Chondrocyte (in vitro differentiated cells): ENCODE measurements at regions not wholly inside any gene's neighbourhood (a gene's known extent, or its start where the extent isn't known, plus 50 kb on each side); places are given as distances from the start of the nearest gene placed in this dataset.

Experiments
- DNase-seq: peaks from one replicate; pipeline ENCODE4 v3.0.0; 2021; ENCODE audit warnings: mixed read lengths, low spot score
- H3K27ac Mint-ChIP-seq: one replicate; pipeline ENCODE4 v1.8.0; 2021; ENCODE audit warnings: mild to moderate bottlenecking, moderate library complexity, mixed read lengths; ENCODE audit not compliant: unreplicated experiment
- H3K27me3 Mint-ChIP-seq: 2 replicates; pipeline ENCODE4 v1.8.0; 2021; ENCODE audit warnings: low read depth, mixed read lengths
- H3K36me3 Mint-ChIP-seq: 2 replicates; pipeline ENCODE4 v1.8.0; 2021; ENCODE audit warnings: low read depth, mixed read lengths
- H3K4me1 Mint-ChIP-seq: 2 replicates; pipeline ENCODE4 v1.8.0; 2021; ENCODE audit warnings: low read depth, mild to moderate bottlenecking, mixed read lengths
- H3K4me3 Mint-ChIP-seq: one replicate; pipeline ENCODE4 v1.8.0; 2021; ENCODE audit warnings: mild to moderate bottlenecking, moderate library complexity, mixed read lengths; ENCODE audit not compliant: unreplicated experiment
- H3K9me3 Mint-ChIP-seq: 2 replicates; pipeline ENCODE4 v1.8.0; 2021; ENCODE audit warnings: low read depth, mixed read lengths
- CTCF ChIP-seq: fragments of 200-600 bp; sonication (generic); IDR thresholded peaks from 2 replicates; pipeline ENCODE4 v1.5.0; 2021; ENCODE audit warnings: antibody characterized with exemption, mild to moderate bottlenecking, moderate library complexity

GRCh38 chr6:91852252-91852651 is 1265.4 kb upstream of the MAP3K7 start:
- H3K27me3 Mint-ChIP-seq: no peaks in the 10 kb centered on the region
- no peak overlapping the region for H3K4me3 Mint-ChIP-seq
- no peaks in the 10 kb centered on the region for H3K9me3 Mint-ChIP-seq
- H3K27ac Mint-ChIP-seq: no peak overlapping the region
- no peak for TF ChIP-seq CTCF
- no peaks in the 10 kb centered on the region for H3K36me3 Mint-ChIP-seq
- peaks cover 7% of the 10 kb centered on the region for H3K4me1 Mint-ChIP-seq
- no peak for DNase-seq

- Mint-ChIP-seq H3K27ac (no peak overlapping the region), H3K9me3 (no peaks in the 10 kb centered on the region), H3K4me1 (no peaks in the 10 kb centered on the region), H3K4me3 (no peak overlapping the region), H3K36me3 (no peaks in the 10 kb centered on the region), H3K27me3 (no peaks in the 10 kb centered on the region)
- TF ChIP-seq CTCF: no peak
- no peak for DNase-seq
Measured at GRCh38 chr6:91834813-91835212, 1247.9 kb upstream of the MAP3K7 start.

GRCh38 chr6:91827151-91827550 is 1240.3 kb upstream of the MAP3K7 start:
- no peak overlapping the region for H3K27ac Mint-ChIP-seq
- no peak overlapping the region for H3K4me3 Mint-ChIP-seq
- H3K36me3 Mint-ChIP-seq: no peaks in the 10 kb centered on the region
- H3K9me3 Mint-ChIP-seq: no peaks in the 10 kb centered on the region
- H3K4me1 Mint-ChIP-seq: peaks cover 5% of the 10 kb centered on the region
- no peak for TF ChIP-seq CTCF
- H3K27me3 Mint-ChIP-seq: no peaks in the 10 kb centered on the region
- DNase-seq: no peak

- Mint-ChIP-seq H3K36me3 (no peaks in the 10 kb centered on the region), H3K4me1 (peaks cover 5% of the 10 kb centered on the region), H3K27me3 (no peaks in the 10 kb centered on the region), H3K27ac (no peak overlapping the region), H3K9me3 (no peaks in the 10 kb centered on the region), H3K4me3 (no peak overlapping the region)
- no peak for DNase-seq
- no peak for TF ChIP-seq CTCF
Measured at GRCh38 chr6:91826128-91826527, 1239.3 kb upstream of the MAP3K7 start.

GRCh38 chr6:91824331-91824730 is 1237.5 kb upstream of the MAP3K7 start:
- TF ChIP-seq CTCF: no peak
- H3K27ac Mint-ChIP-seq: no peak overlapping the region
- DNase-seq: no peak
- H3K4me1 Mint-ChIP-seq: peaks cover 5% of the 10 kb centered on the region
- no peaks in the 10 kb centered on the region for H3K9me3 Mint-ChIP-seq
- H3K36me3 Mint-ChIP-seq: no peaks in the 10 kb centered on the region
- H3K27me3 Mint-ChIP-seq: no peaks in the 10 kb centered on the region
- H3K4me3 Mint-ChIP-seq: no peak overlapping the region
